OCI-LY1 (cell line): ENCODE measurements at regions not wholly inside any gene's neighbourhood (a gene's known extent, or its start where the extent isn't known, plus 50 kb on each side); places are given as distances from the start of the nearest gene placed in this dataset.

Experiments
- H2AFZ ChIP-seq: fragments of 200-600 bp; sonication (generic), shearing (Covaris generic); 2 replicates; pipeline ENCODE4 v1.6.0; 2014; ENCODE audit warnings: antibody characterized with exemption, mild to moderate bottlenecking, low read length
- H3F3A ChIP-seq: fragments of 200-600 bp; sonication (generic), shearing (Covaris generic); 2 replicates; pipeline ENCODE4 v1.6.0; 2014; ENCODE audit warnings: mild to moderate bottlenecking, antibody characterized with exemption, low read length, moderate library complexity; ENCODE audit not compliant: insufficient read depth
- H3K27ac ChIP-seq: fragments of 200-600 bp; sonication (generic); 2 replicates; pipeline ENCODE4 v1.5.1; 2014; ENCODE audit warnings: low read length, mixed run types, mild to moderate bottlenecking, low read depth; ENCODE audit not compliant: poor library complexity, severe bottlenecking
- H3K27me3 ChIP-seq: fragments of 200-600 bp; sonication (generic); 2 replicates; pipeline ENCODE4 v1.6.0; 2014; ENCODE audit warnings: antibody characterized with exemption, mild to moderate bottlenecking, low read length, moderate library complexity; ENCODE audit not compliant: insufficient read depth
- H3K36me3 ChIP-seq: fragments of 200-600 bp; sonication (generic); 2 replicates; pipeline ENCODE4 v1.6.1; 2014; ENCODE audit warnings: mild to moderate bottlenecking, antibody characterized with exemption, low read length, moderate library complexity, mixed read lengths; ENCODE audit not compliant: insufficient read depth
- H3K4me1 ChIP-seq: fragments of 200-600 bp; sonication (generic); 2 replicates; pipeline ENCODE4 v1.5.1; 2014; ENCODE audit warnings: mild to moderate bottlenecking, low read length, moderate library complexity; ENCODE audit not compliant: insufficient read depth, severe bottlenecking
- H3K4me2 ChIP-seq: fragments of 200-600 bp; sonication (generic), shearing (Covaris generic); 2 replicates; pipeline ENCODE4 v1.6.1; 2014; ENCODE audit warnings: low read length
- H3K4me3 ChIP-seq: fragments of 200-600 bp; sonication (generic); 2 replicates; pipeline ENCODE4 v1.5.1; 2014; ENCODE audit warnings: low read length, low read depth, mild to moderate bottlenecking, mixed read lengths; ENCODE audit not compliant: poor library complexity, severe bottlenecking
- H3K79me2 ChIP-seq: fragments of 200-600 bp; shearing (Covaris generic); 2 replicates; pipeline ENCODE4 v1.6.1; 2016; ENCODE audit warnings: mixed run types, low read length, mixed read lengths; ENCODE audit not compliant: insufficient read depth
- H3K9ac ChIP-seq: fragments of 200-600 bp; sonication (generic), shearing (Covaris generic); 2 replicates; pipeline ENCODE4 v1.6.1; 2014; ENCODE audit warnings: mild to moderate bottlenecking, low read length, mixed read lengths
- H3K9me2 ChIP-seq: fragments of 200-600 bp; sonication (generic), shearing (Covaris generic); 2 replicates; pipeline ENCODE4 v1.6.1; 2014; ENCODE audit warnings: low read depth, mild to moderate bottlenecking, low read length, mixed read lengths
- H3K9me3 ChIP-seq: fragments of 200-600 bp; shearing (Covaris generic); 2 replicates; pipeline ENCODE4 v1.6.1; 2014; ENCODE audit warnings: low read length, mixed read lengths
- H4K20me1 ChIP-seq: fragments of 200-600 bp; sonication (generic), shearing (Covaris generic); 2 replicates; pipeline ENCODE4 v1.6.0; 2016; ENCODE audit warnings: mild to moderate bottlenecking, low read length; ENCODE audit not compliant: insufficient read depth
- CTCF ChIP-seq: fragments of 200-600 bp; sonication (generic), shearing (Covaris generic); IDR thresholded peaks from 2 replicates; pipeline ENCODE4 v1.5.1; 2017; ENCODE audit warnings: mild to moderate bottlenecking, antibody characterized with exemption, low read length, moderate library complexity, mixed read lengths
- EZH2 ChIP-seq: fragments of 200-600 bp; sonication (generic), shearing (Covaris generic); IDR thresholded peaks from 2 replicates; pipeline ENCODE4 v1.8.0; 2017; ENCODE audit warnings: borderline replicate concordance, mixed run types, mild to moderate bottlenecking, antibody characterized with exemption, low read length, moderate library complexity, mixed read lengths

- no peak overlapping the region for H3K27ac ChIP-seq
- no peaks in the 10 kb centered on the region for H3K79me2 ChIP-seq
- no peak overlapping the region for H3K4me3 ChIP-seq
- TF ChIP-seq EZH2: no peak
- no peak for TF ChIP-seq CTCF
- no peaks in the 10 kb centered on the region for H3K4me1 ChIP-seq
- H2AFZ ChIP-seq: no peak overlapping the region
- H3F3A ChIP-seq: no peaks in the 10 kb centered on the region
- no peak overlapping the region for H3K4me2 ChIP-seq
- no peaks in the 10 kb centered on the region for H4K20me1 ChIP-seq
- no peaks in the 10 kb centered on the region for H3K27me3 ChIP-seq
- H3K9me2 ChIP-seq: no peaks in the 10 kb centered on the region
- no peaks in the 10 kb centered on the region for H3K36me3 ChIP-seq
- H3K9me3 ChIP-seq: no peaks in the 10 kb centered on the region
- no peak overlapping the region for H3K9ac ChIP-seq
These were observed 298.5 kb upstream of the TLE4 start for GRCh38 chr9:79273311-79273710.

GRCh38 chr9:79279356-79279755 is 292.4 kb upstream of the TLE4 start:
- TF ChIP-seq CTCF: no peak
- no peak for TF ChIP-seq EZH2

GRCh38 chr9:79280691-79281090 is 291.1 kb upstream of the TLE4 start:
- H3K79me2 ChIP-seq: no peaks in the 10 kb centered on the region
- H3K9ac ChIP-seq: no peak overlapping the region
- no peaks in the 10 kb centered on the region for H4K20me1 ChIP-seq
- no peaks in the 10 kb centered on the region for H3K9me3 ChIP-seq
- H2AFZ ChIP-seq: no peak overlapping the region
- no peaks in the 10 kb centered on the region for H3K9me2 ChIP-seq
- no peak overlapping the region for H3K4me2 ChIP-seq
- TF ChIP-seq EZH2 (no peak), CTCF (no peak)
- H3F3A ChIP-seq: no peaks in the 10 kb centered on the region
- H3K4me1 ChIP-seq: no peaks in the 10 kb centered on the region
- no peaks in the 10 kb centered on the region for H3K36me3 ChIP-seq
- H3K27me3 ChIP-seq: no peaks in the 10 kb centered on the region
- no peak overlapping the region for H3K27ac ChIP-seq
- H3K4me3 ChIP-seq: no peak overlapping the region

More at GRCh38 chr9:79279356-79279755, 292.4 kb upstream of the TLE4 start:
- Histone ChIP-seq H3K36me3 (no peaks in the 10 kb centered on the region), H3K79me2 (no peaks in the 10 kb centered on the region), H3K27me3 (no peaks in the 10 kb centered on the region), H3F3A (no peaks in the 10 kb centered on the region), H3K4me2 (no peak overlapping the region), H3K9me2 (no peaks in the 10 kb centered on the region), H3K9ac (no peak overlapping the region), H2AFZ (no peak overlapping the region), H3K9me3 (no peaks in the 10 kb centered on the region), H3K4me1 (no peaks in the 10 kb centered on the region), H3K4me3 (no peak overlapping the region), H3K27ac (no peak overlapping the region), H4K20me1 (no peaks in the 10 kb centered on the region)
